Naive thymus-derived CD8-positive, alpha-beta T cell (primary cell): ENCODE measurements at regions not wholly inside any gene's neighbourhood (a gene's known extent, or its start where the extent isn't known, plus 50 kb on each side); places are given as distances from the start of the nearest gene placed in this dataset.

Source experiments
- ATAC-seq, 2 donors: fragments of 150-1000 bp; cut with Tn5 transposase in 1 of 2; sonication (Bioruptor Pico), chemical (Tn5 transposase) in 1 of 2; 1 replicate in 1 of 2; 2 replicates in 1 of 2; pipeline ENCODE4 v1.10.0; 2021; ENCODE audit warnings: mild to moderate bottlenecking in 2 of 2, moderate library complexity in 2 of 2
- POLR2A ChIA-PET: fragments of 350-600 bp; sonication (Branson Sonifier 250); formaldehyde crosslinking; loops from one replicate; lab custom pipeline; 2021; ENCODE audit warnings: antibody characterized with exemption; lab: Charles Lee
- DNase-seq, 10 donors: peaks; one replicate each; pipeline versions ENCODE4 v3.0.0 to v3.0.0-alpha.2; 2020 to 2022
- H3K27ac Mint-ChIP-seq, 10 donors: one replicate each; pipeline ENCODE4 v1.8.0; 2020 to 2022; ENCODE audit warnings: mild to moderate bottlenecking in 10 of 10, mixed read lengths in 10 of 10, moderate library complexity in 4 of 10, inconsistent platforms in 1 of 10
- H3K27me3 Mint-ChIP-seq, 5 donors: one replicate each; pipeline ENCODE4 v1.8.0; 2021 to 2022; ENCODE audit warnings: mixed read lengths in 5 of 5
- H3K36me3 Mint-ChIP-seq, 3 donors: one replicate each; pipeline ENCODE4 v1.8.0; 2020 to 2022; ENCODE audit warnings: mixed read lengths in 3 of 3, mild to moderate bottlenecking in 2 of 3, inconsistent platforms in 1 of 3
- H3K4me1 Mint-ChIP-seq, 4 donors: one replicate each; pipeline ENCODE4 v1.8.0; 2021 to 2022; ENCODE audit warnings: mixed read lengths in 4 of 4
- H3K4me3 Mint-ChIP-seq, 10 donors: one replicate each; pipeline ENCODE4 v1.8.0; 2020 to 2022; ENCODE audit warnings: mild to moderate bottlenecking in 10 of 10, mixed read lengths in 10 of 10, moderate library complexity in 6 of 10, inconsistent platforms in 1 of 10
- H3K9me3 Mint-ChIP-seq, 9 donors: one replicate each; pipeline ENCODE4 v1.8.0; 2020 to 2022; ENCODE audit warnings: mixed read lengths in 9 of 9, mild to moderate bottlenecking in 3 of 9, inconsistent platforms in 1 of 9, moderate library complexity in 1 of 9

GRCh38 chr13:73412933-73413332 is 354.1 kb downstream of the KLF5 start:
- H3K4me3 Mint-ChIP-seq: no peak overlapping the region
- POLR2A ChIA-PET: no interaction called here
- peaks cover 0 to 2% (median 0%) of the 10 kb centered on the region in 5 donors for H3K27me3 Mint-ChIP-seq
- DNase-seq: no peak
- no peaks in the 10 kb centered on the region for H3K36me3 Mint-ChIP-seq
- no peaks in the 10 kb centered on the region for H3K4me1 Mint-ChIP-seq
- no peak overlapping the region for H3K27ac Mint-ChIP-seq
- peaks cover 0 to 3% (median 0%) of the 10 kb centered on the region in 9 donors for H3K9me3 Mint-ChIP-seq
- ATAC-seq: no peak

- peaks cover 0 to 2% (median 0%) of the 10 kb centered on the region in 5 donors for H3K27me3 Mint-ChIP-seq
- H3K4me3 Mint-ChIP-seq: no peak overlapping the region
- H3K4me1 Mint-ChIP-seq: no peaks in the 10 kb centered on the region
- POLR2A ChIA-PET: no interaction called here
- H3K36me3 Mint-ChIP-seq: no peaks in the 10 kb centered on the region
- peaks cover 0 to 3% (median 0%) of the 10 kb centered on the region in 9 donors for H3K9me3 Mint-ChIP-seq
- ATAC-seq (no peak), DNase-seq (no peak)
- H3K27ac Mint-ChIP-seq: no peak overlapping the region
Observed at GRCh38 chr13:73411067-73411809, 352.4 kb downstream of the KLF5 start.

GRCh38 chr13:73406454-73406853 is 347.6 kb downstream of the KLF5 start:
- POLR2A ChIA-PET: no interaction called here
- peaks cover 0 to 3% (median 0%) of the 10 kb centered on the region in 9 donors for H3K9me3 Mint-ChIP-seq
- no peaks in the 10 kb centered on the region for H3K36me3 Mint-ChIP-seq
- H3K27ac Mint-ChIP-seq: no peak overlapping the region
- DNase-seq (no peak), ATAC-seq (no peak)
- no peaks in the 10 kb centered on the region for H3K4me1 Mint-ChIP-seq
- no peak overlapping the region for H3K4me3 Mint-ChIP-seq
- H3K27me3 Mint-ChIP-seq: no peaks in the 10 kb centered on the region

GRCh38 chr13:73404581-73404980 is 345.8 kb downstream of the KLF5 start:
- no peak for ATAC-seq
- no peaks in the 10 kb centered on the region for H3K27me3 Mint-ChIP-seq
- no peaks in the 10 kb centered on the region for H3K9me3 Mint-ChIP-seq
- no peak overlapping the region for H3K27ac Mint-ChIP-seq
- H3K36me3 Mint-ChIP-seq: no peaks in the 10 kb centered on the region
- DNase-seq: no peak
- POLR2A ChIA-PET: no interaction called here
- no peaks in the 10 kb centered on the region for H3K4me1 Mint-ChIP-seq
- H3K4me3 Mint-ChIP-seq: no peak overlapping the region

- no peaks in the 10 kb centered on the region for H3K27me3 Mint-ChIP-seq
- POLR2A ChIA-PET: no interaction called here
- H3K4me3 Mint-ChIP-seq: no peak overlapping the region
- ATAC-seq: no peak
- no peaks in the 10 kb centered on the region for H3K36me3 Mint-ChIP-seq
- no peak overlapping the region for H3K27ac Mint-ChIP-seq
- DNase-seq: no peak
- no peaks in the 10 kb centered on the region for H3K4me1 Mint-ChIP-seq
- H3K9me3 Mint-ChIP-seq: no peaks in the 10 kb centered on the region
Observed at GRCh38 chr13:73403355-73404120, 344.7 kb downstream of the KLF5 start.

- H3K4me1 Mint-ChIP-seq: peaks cover 0 to 3% (median 0%) of the 10 kb centered on the region in 4 donors
- POLR2A ChIA-PET: no interaction called here
- no peak overlapping the region for H3K4me3 Mint-ChIP-seq
Observed at GRCh38 chr13:73401769-73402168, 343.0 kb downstream of the KLF5 start.

GRCh38 chr13:73399347-73400216 is 340.8 kb downstream of the KLF5 start:
- Mint-ChIP-seq H3K4me3 (no peak overlapping the region), H3K9me3 (no peaks in the 10 kb centered on the region), H3K36me3 (no peaks in the 10 kb centered on the region), H3K27me3 (no peaks in the 10 kb centered on the region), H3K27ac (no peak overlapping the region), H3K4me1 (peaks cover 0 to 3% (median 0%) of the 10 kb centered on the region in 4 donors)
- POLR2A ChIA-PET: no interaction called here
- DNase-seq: no peak
- ATAC-seq: no peak

More at GRCh38 chr13:73401769-73402168, 343.0 kb downstream of the KLF5 start:
- ATAC-seq (no peak), DNase-seq (no peak)
- no peaks in the 10 kb centered on the region for H3K9me3 Mint-ChIP-seq
- no peaks in the 10 kb centered on the region for H3K27me3 Mint-ChIP-seq
- H3K36me3 Mint-ChIP-seq: no peaks in the 10 kb centered on the region
- no peak overlapping the region for H3K27ac Mint-ChIP-seq

GRCh38 chr13:73397496-73398305 is 338.9 kb downstream of the KLF5 start:
- POLR2A ChIA-PET: interaction anchor here (0.6 kb wide), 1 partner anchor 955 kb away, joined by 3 read pairs; no protein-coding TSS in a partner anchor
- Mint-ChIP-seq H3K27me3 (peaks cover 0 to 1% (median 0%) of the 10 kb centered on the region in 5 donors), H3K27ac (no peak overlapping the region), H3K36me3 (no peaks in the 10 kb centered on the region), H3K4me1 (peaks cover 0 to 3% (median 0%) of the 10 kb centered on the region in 4 donors), H3K9me3 (peaks cover 0 to under 1% (median 0%) of the 10 kb centered on the region in 9 donors), H3K4me3 (no peak overlapping the region)
- ATAC-seq (no peak), DNase-seq (no peak)

GRCh38 chr13:73394066-73394465 is 335.3 kb downstream of the KLF5 start:
- H3K36me3 Mint-ChIP-seq: peaks cover 0 to 5% (median 0%) of the 10 kb centered on the region in 3 donors
- peaks cover 0 to 13% (median 0%) of the 10 kb centered on the region in 5 donors for H3K27me3 Mint-ChIP-seq
- H3K27ac Mint-ChIP-seq: no peak overlapping the region
- H3K4me3 Mint-ChIP-seq: no peak overlapping the region
- peaks cover 0 to 3% (median 0%) of the 10 kb centered on the region in 4 donors for H3K4me1 Mint-ChIP-seq
- H3K9me3 Mint-ChIP-seq: peaks cover 0 to 22% (median 3%) of the 10 kb centered on the region in 9 donors
- ATAC-seq: no peak
- DNase-seq: no peak
- POLR2A ChIA-PET: no interaction called here

- POLR2A ChIA-PET: no interaction called here
- H3K27me3 Mint-ChIP-seq: peaks cover 0 to 16% (median 2%) of the 10 kb centered on the region in 5 donors
- DNase-seq (no peak), ATAC-seq (no peak)
- H3K4me1 Mint-ChIP-seq: no peaks in the 10 kb centered on the region
- peaks cover 0 to 22% (median 3%) of the 10 kb centered on the region in 9 donors for H3K9me3 Mint-ChIP-seq
- H3K36me3 Mint-ChIP-seq: peaks cover 0 to 5% (median 0%) of the 10 kb centered on the region in 3 donors
- no peak overlapping the region for H3K4me3 Mint-ChIP-seq
- H3K27ac Mint-ChIP-seq: no peak overlapping the region
Observed at GRCh38 chr13:73390100-73390499, 331.3 kb downstream of the KLF5 start.

GRCh38 chr13:73388586-73388985 is 329.8 kb downstream of the KLF5 start:
- peaks cover 0 to 5% (median 0%) of the 10 kb centered on the region in 3 donors for H3K36me3 Mint-ChIP-seq
- no peak overlapping the region for H3K4me3 Mint-ChIP-seq
- H3K4me1 Mint-ChIP-seq: no peaks in the 10 kb centered on the region
- POLR2A ChIA-PET: no interaction called here
- peaks cover 0 to 27% (median 4%) of the 10 kb centered on the region in 5 donors for H3K27me3 Mint-ChIP-seq
- ATAC-seq: no peak
- peaks cover 0 to 22% (median 3%) of the 10 kb centered on the region in 9 donors for H3K9me3 Mint-ChIP-seq
- no peak overlapping the region for H3K27ac Mint-ChIP-seq
- DNase-seq: no peak

- DNase-seq (no peak), ATAC-seq (no peak)
- Mint-ChIP-seq H3K27ac (no peak overlapping the region), H3K36me3 (peaks cover 0 to 5% (median 0%) of the 10 kb centered on the region in 3 donors), H3K27me3 (peaks cover 3 to 27% (median 7%) of the 10 kb centered on the region in 5 donors), H3K9me3 (peaks cover 0 to 22% (median 3%) of the 10 kb centered on the region in 9 donors), H3K4me3 (no peak overlapping the region), H3K4me1 (no peaks in the 10 kb centered on the region)
- POLR2A ChIA-PET: no interaction called here
Observed at GRCh38 chr13:73387318-73387717, 328.5 kb downstream of the KLF5 start.
